Mammary epithelial cell (primary cell): ENCODE measurements at regions not wholly inside any gene's neighbourhood (a gene's known extent, or its start where the extent isn't known, plus 50 kb on each side); places are given as distances from the start of the nearest gene placed in this dataset.

ENCODE experiments used
- CTCF ChIP-seq, 2 donors: IDR thresholded peaks in 1 of 2; conservative IDR thresholded peaks in 1 of 2; 2 replicates each; pipeline ENCODE4 v1.5.1; 2011 to 2012; ENCODE audit warnings: inconsistent platforms in 2 of 2, low read length in 2 of 2, mild to moderate bottlenecking in 2 of 2, control low read depth in 1 of 2, low read depth in 1 of 2; ENCODE audit not compliant: insufficient read depth in 1 of 2; ENCODE audit errors: extremely low read depth in 1 of 2
- EZH2 ChIP-seq: IDR thresholded peaks from 2 replicates; pipeline ENCODE4 v1.6.1; 2012; ENCODE audit warnings: low read length, inconsistent platforms, borderline replicate concordance

GRCh38 chrX:53883196-53883595 lies 161.1 kb downstream of the PHF8 start:
- no peak for TF ChIP-seq CTCF (conservative IDR thresholded peaks at IDR 0.05 in 1 of 2, IDR thresholded peaks at IDR 0.05 in 1 of 2; ENCODE audit: extremely low read depth in 1 of 2, insufficient read depth in 1 of 2, low read depth in 1 of 2, low read length in 2 of 2)
- TF ChIP-seq EZH2: no peak
